RWPE1 (cell line): ENCODE measurements at regions not wholly inside any gene's neighbourhood (a gene's known extent, or its start where the extent isn't known, plus 50 kb on each side); places are given as distances from the start of the nearest gene placed in this dataset.
"Not testable (repeated sequence)": the region's sequence is repeated elsewhere in the genome, so short reads cannot be mapped to it uniquely, and the experiment has no call there.

Source experiments
- CTCF ChIA-PET: fragments of 350-600 bp; sonication (Branson Sonifier 250); formaldehyde crosslinking; extraction: SDS; loops from one replicate; lab custom pipeline; 2021; lab: Yijun Ruan, JAX
- POLR2A ChIA-PET: fragments of 400-600 bp; formaldehyde crosslinking; extraction: SDS; loops from one replicate; lab custom pipeline; 2020; ENCODE audit warnings: antibody characterized with exemption; ENCODE audit not compliant: low non-redundant PET; lab: Yijun Ruan, JAX
- DNase-seq: peaks from one replicate; pipeline ENCODE4 v3.0.0; 2012; ENCODE audit warnings: low spot score
- H3K27ac ChIP-seq: fragments of 450-650 bp; 2 replicates; pipeline ENCODE4 v1.5.1; 2017
- CTCF ChIP-seq: fragments of 450-650 bp; conservative IDR thresholded peaks from 2 replicates; pipeline ENCODE4 v1.5.1; 2017; ENCODE audit warnings: low read depth, mild to moderate bottlenecking

GRCh38 chr6:122931916-122932315 lies 64.1 kb upstream of the CLVS2 start:
- ChIA-PET CTCF (interaction anchor here (0.6 kb wide), 1 partner anchor 74 kb away, joined by 3 read pairs; no protein-coding TSS in a partner anchor), POLR2A (no interaction called here)
- DNase-seq, result no peak
- no peak for TF ChIP-seq CTCF
- H3K27ac ChIP-seq, result no peak overlapping the region

DNA sequence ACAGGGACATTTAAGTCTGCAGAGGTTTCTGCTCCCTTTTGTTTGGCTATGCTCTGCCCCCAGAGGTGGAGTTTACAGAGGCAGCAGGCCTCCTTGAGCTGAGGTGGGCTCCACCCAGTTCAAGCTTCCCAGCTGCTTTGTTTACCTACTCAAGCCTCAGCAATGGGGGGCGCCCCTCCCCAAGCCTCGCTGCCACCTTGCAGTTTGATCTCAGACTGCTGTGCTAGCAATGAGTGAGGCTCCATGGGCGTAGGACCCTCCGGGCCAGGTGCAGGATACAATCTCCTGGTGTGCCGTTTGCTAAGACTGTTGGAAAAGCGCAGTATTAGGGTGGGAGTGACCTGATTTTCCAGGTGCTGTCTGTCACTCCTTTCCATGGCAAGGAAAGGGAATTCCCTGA lies 51.1 kb upstream of the CLVS2 start:
- POLR2A ChIA-PET, CTCF ChIA-PET, DNase-seq, H3K27ac ChIP-seq: not testable (repeated sequence)
